NCI-H1105 treated with DMSO at 0.1 percent for 48 hours (cell line): ENCODE measurements at regions not wholly inside any gene's neighbourhood (a gene's known extent, or its start where the extent isn't known, plus 50 kb on each side); places are given as distances from the start of the nearest gene placed in this dataset.

Source experiments
- DNase-seq: peaks from one replicate; lab custom pipeline; 2025; lab: John Stamatoyannopoulos, UW

GRCh38 chr12:19826980-19827550 is 387.8 kb downstream of the AEBP2 start:
- no peak for DNase-seq

DNA sequence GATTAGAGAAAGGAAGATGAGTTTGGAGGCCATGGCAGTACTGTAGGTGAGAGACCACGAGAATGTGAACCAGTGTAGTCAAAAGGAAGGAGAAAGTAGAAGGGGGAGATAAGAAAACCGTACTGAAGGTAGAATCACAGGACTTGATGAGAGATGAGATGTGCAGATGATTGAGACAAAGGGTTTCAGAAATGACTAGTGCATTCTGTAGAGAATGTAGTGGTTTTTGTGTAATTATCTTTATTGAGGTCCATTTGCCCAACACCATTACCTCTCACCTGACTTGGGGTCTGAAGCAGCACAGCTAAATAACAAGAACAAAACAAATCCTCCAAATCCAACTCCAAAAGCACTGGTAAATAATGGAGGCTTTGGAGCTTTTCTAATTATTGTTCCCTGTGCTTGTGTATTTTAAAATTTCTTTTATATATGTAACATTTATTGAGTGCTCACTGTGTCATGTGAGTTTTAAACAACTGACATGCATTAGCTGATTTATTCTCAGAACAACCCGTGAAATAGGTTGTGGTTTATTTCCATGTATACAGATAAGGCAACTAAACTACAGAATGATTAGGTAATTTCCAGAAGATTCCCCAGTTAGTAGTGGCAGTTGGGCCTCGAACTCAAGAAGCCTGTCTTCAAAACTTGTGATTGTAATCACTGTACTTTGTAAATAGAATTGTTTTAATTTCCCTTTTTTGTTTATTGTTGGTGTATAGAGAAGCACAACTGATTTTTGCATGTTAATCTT is 390.0 kb downstream of the AEBP2 start:
- no peak for DNase-seq

DNA sequence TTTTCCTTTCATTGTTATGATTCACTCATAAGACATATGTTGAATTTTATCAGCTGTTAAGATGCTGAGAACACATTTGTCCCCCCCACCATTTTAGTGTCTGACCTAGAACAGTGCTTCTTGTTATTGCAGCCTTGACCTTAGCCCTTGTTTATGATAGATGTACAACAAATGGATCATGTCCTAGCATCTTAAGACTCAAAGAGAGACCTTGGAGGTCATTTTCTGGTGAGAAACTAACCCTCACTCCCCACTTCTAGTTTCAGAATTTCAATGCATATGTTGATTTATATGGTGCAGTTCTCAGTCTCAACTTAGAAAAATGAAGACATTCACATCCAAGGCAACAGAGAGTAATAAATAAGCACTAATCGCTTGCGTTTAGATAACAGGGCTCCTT is 391.2 kb downstream of the AEBP2 start:
- no peak for DNase-seq

DNA sequence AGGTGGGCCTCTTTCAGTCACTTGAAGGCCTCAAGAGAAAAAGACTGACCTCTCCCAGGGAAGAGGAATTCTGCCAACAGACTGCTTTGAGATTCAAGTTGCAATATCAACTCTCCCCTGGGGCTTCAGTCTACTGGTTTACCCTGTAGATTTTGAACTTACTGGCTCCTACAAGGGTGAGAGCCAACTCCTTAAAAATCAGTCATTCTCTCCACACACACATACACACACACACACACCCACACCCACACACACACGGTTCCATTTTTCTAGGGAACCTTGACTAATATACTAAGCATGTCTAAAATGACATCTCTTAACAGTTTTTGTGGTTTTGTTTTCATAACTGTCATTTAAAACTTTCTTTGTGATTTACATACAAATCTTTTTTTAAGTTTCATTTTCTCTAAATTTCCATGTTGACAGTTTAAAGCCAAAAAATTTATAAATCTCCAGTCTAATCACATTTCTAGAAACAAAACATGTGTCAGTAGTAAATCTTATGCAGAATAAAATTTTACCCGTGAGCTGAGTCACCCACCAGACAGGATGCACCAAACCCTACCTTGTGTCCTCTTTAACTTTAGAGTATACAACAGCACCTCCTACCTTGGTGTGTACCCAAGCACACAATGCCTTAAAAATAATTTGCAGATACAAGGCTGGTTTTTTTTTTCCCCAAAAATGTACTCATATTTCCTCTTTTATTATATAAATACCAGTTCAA is 394.6 kb downstream of the AEBP2 start:
- DNase-seq = no peak

DNA sequence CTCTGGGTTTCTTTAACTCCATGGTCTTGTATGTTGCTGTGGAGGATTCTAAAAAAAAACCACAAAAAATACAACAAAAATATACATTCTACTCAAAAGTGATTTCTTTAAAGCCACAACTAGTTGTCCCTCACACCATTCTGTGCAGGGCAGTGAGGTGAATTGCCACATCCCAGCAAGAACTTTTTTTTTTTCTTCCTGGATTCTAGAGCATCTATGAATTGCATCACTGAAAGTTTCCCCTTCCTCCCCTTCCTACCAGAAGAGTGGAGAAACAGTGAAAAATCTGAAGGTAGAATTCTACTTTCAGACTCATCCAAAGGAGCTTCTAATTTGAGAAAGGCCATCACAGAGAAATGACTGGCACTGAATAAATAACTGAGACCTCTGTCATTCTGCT is 395.3 kb downstream of the AEBP2 start:
- DNase-seq = no peak

DNA sequence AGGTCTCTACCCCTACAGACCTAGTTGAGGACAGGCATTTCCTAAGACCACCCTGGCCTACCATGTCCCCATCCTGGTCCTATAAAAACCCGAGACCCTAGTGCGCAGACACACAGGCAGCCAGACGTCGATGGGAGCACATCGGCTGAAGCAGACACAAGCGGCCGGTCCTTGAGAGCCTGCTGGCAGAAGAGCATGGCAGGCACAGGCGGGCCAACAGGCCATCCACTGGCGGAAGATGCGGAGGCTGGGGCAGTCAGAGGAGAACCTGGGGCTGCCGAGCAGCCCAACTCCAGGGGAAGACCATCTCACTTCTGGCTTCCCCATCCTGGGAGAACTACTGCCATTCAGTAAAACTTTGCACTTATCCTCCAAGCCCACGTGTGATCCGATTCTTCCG is 396.8 kb downstream of the AEBP2 start:
- no peak for DNase-seq

GRCh38 chr12:19836456-19836855 is 397.2 kb downstream of the AEBP2 start:
- no peak for DNase-seq

DNA sequence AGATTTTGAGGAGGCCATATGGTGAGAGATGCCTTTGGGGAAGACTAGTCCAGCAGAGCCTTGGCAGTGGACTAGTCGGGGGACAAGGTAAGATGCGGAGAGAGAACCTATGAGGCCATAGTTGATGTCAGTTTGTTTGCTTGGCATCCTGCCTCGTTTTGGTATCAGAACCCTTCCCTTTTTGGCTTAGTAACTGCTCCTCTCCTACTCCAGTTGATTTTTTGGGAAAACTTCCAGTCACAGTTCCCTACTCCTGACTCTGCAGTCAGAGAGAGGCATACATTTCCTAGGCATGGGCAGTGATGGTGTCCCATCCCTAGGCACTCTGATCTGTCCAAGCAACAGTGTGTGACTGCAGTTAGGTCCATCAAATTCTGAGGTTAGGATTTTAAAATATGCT is 398.3 kb downstream of the AEBP2 start:
- DNase-seq = no peak

DNA sequence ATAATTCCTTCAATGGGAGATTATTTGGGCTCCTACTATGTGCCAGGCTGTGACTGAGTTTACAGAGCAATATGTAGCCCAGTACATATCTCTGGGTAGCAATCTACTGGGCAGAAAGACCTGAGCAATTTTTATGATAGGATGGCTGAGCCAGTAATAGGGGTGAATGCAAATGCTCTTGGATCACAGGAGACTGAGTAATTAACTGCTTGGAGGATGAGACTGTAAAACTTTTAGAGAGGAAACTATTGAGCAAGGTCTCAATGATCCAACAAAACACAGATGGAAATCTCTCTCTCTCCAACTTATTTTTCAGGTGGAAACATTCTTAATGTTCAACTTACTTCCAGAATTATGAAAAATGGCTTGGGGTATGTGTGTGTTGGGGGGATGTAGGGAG is 402.2 kb downstream of the AEBP2 start:
- no peak for DNase-seq

DNA sequence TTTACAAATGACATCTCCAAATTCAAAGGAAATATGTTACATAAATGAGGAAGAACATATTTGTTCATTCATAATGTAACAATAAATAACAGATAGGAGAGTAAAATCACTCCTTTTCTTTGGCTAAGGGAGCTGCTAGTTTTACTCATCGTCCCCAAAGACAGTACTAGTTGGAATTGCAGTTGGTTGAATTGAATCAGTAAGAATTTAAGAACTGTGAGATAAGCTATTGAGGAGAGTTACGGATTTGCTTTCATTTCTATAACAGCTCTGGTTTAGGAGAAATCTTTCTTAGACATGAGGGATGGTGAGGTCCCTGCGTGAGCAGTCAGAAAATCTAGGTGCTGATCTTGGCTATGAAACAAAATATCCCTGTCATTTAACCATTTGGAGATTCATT is 402.8 kb downstream of the AEBP2 start:
- no peak for DNase-seq

- DNase-seq = no peak
Observed at GRCh38 chr12:19844224-19844623, 404.9 kb downstream of the AEBP2 start.

- DNase-seq = no peak
Observed at GRCh38 chr12:19846574-19846973, 407.3 kb downstream of the AEBP2 start.

DNA sequence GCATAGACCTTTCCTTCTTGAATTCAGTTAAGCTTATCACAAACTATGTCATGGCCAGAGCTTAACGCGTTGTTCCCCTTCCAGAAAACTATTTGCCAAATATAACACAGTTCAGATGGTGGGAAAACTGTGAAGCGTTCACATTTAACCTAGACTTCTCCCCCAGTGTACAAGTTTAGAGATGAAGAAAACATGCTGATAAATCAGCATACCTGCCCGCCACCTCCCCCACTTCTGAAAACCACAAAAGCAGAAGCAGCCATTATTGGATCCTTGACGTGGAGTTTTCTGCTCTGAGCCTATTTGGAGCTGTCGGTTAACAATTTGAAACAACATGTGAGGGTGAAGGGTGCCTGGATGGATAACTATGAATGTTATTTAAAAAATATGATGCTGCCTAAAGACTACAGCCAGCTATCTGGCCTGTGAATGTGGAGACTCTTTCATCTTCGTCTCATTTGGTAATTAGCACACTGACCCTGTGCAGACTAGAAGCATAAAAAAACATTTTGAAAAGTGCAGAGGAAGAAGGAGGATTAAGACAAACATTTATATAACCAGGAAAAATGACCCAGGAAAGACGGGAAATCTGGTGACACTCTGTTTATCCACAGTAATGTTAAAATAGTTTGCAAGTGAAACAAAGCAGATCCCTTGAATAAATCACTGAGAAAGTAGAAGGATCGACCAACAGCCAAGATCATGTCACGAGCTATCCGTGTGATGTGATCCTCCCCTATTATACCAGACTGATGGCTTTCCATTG is 408.2 kb downstream of the AEBP2 start:
- DNase-seq = no peak

DNA sequence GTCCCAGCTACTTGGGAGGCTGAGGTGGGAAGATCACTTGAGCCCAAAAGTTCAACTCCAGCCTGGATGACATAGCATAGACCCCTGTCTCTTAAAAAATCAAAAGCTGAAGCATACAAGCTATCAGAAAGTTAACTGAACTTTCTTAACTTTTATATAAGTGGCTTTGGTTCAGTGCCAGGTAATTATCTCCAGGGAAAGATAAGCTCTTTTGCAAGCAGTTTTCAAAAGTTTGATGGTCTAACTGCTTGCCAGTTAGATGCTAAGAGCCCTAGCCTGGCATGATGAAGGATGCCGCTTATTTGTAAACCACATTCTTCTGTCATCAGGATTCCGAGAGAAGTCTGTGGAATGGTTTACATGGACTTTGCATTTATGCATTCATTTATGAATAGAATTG is 409.1 kb downstream of the AEBP2 start:
- no peak for DNase-seq

GRCh38 chr12:19849208-19849607 is 409.9 kb downstream of the AEBP2 start:
- no peak for DNase-seq

DNA sequence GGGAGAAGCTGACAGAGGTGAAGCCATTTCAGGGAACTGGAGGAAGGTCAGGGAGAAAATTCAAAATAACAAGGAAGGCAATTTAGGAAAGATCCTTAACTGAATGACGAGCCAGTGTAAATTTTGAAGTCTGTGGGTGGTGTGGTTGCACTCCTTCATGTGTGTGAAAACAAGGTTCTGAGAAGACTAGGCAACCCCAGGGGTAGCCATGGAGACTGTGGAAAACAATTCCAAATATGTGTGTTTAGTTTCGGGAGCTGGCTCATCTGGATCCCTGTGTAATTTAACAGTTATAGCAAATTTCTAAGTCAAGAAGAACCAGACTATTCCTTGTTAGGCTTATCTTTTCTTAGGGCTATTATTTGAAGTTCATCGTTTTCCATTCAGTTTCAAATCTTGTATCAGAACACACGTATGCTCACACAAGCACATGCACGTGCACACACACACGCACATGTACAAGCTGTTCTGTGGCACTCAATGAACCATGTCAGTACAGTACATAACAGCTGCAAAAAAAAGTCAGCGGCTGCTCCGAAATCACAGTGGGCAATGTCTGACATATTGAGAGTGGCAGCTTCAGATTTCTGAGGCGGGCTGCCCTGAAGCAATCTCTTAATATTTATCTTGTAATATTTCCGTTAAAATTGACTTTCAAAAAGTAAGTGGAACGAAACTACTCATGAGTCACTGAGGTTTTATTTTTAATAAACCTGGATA is 411.2 kb downstream of the AEBP2 start:
- DNase-seq = no peak

GRCh38 chr12:19852100-19852855 is 413.0 kb downstream of the AEBP2 start:
- no peak for DNase-seq

DNA sequence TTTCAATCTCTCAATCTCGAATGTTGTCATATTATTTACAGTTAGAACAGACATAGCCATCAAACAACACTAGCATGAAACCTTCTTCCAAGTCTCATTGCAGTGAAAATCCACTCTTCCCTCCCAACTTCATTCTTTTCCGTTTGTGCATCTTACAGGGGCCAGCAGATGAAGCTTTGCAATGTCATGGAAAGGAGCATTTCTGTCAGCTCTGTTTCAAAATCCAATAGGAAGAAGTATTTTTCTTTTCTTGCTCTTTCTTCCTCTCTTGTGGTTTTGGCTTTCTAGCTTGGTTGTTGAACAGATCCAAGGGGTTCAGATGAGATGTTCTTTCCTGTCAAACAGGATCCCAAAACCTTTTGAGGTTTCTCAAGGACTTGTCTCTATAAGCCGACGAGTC is 416.6 kb downstream of the AEBP2 start:
- no peak for DNase-seq

GRCh38 chr12:19856389-19856788 is 417.1 kb downstream of the AEBP2 start:
- DNase-seq = no peak

- DNase-seq = no peak
Observed at GRCh38 chr12:19857204-19857603, 417.9 kb downstream of the AEBP2 start.

- DNase-seq = no peak
Observed at GRCh38 chr12:19867151-19867550, 427.9 kb downstream of the AEBP2 start.
